ENCODE measurements at regions not wholly inside any gene's neighbourhood (a gene's known extent, or its start where the extent isn't known, plus 50 kb on each side); places are given as distances from the start of the nearest gene placed in this dataset.

DNA sequence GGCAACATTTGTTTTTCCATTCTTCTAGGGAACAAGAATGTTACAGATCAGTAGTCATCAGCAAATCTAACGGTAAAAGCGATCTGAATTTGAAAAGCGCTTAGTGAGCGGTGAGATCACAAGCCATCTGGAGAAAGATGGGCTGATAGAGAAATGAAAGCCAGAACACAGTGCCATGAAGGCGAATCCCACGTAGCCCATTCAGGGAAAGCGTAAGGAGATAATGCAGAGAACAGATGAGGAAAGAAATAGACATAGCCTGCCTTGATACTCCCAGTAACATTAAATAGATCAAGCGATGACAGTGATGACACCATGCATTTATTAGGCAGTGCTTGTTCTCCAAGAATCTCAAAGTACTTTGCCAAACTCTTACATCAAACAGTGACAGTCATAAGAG lies 183.1 kb upstream of the PSMD7 start:
- DNase-seq (ENCODE audit: extremely low spot score): no peak
- no peak for TF ChIP-seq ZNF384 (IDR thresholded peaks at IDR 0.05)
- no peak for TF ChIP-seq CTBP1 (IDR thresholded peaks at IDR 0.05; ENCODE audit: borderline replicate concordance)
- TF ChIP-seq SP1 (IDR thresholded peaks at IDR 0.05): no peak
- TF ChIP-seq TARDBP (IDR thresholded peaks at IDR 0.05): no peak
- TF ChIP-seq HDGF (IDR thresholded peaks at IDR 0.05; ENCODE audit: borderline replicate concordance): no peak
- TF ChIP-seq FOXM1 (IDR thresholded peaks at IDR 0.05; ENCODE audit: borderline replicate concordance): no peak
- no peak for TF ChIP-seq L3MBTL2 (conservative IDR thresholded peaks at IDR 0.05)
- TF ChIP-seq NFRKB (IDR thresholded peaks at IDR 0.05): no peak
- no peak for TF ChIP-seq BHLHE40 (IDR thresholded peaks at IDR 0.05; ENCODE audit: borderline replicate concordance)
- TF ChIP-seq SUZ12 (IDR thresholded peaks at IDR 0.05): no peak
- no peak for TF ChIP-seq LEF1 (IDR thresholded peaks at IDR 0.05; ENCODE audit: borderline replicate concordance)
- no peak for TF ChIP-seq FOXA1 (IDR thresholded peaks at IDR 0.05)
- TF ChIP-seq ARNT (IDR thresholded peaks at IDR 0.05): no peak
- no peak for TF ChIP-seq PKNOX1 (IDR thresholded peaks at IDR 0.05)
- TF ChIP-seq ELF4 (IDR thresholded peaks at IDR 0.05): no peak
- TF ChIP-seq FOXK2 (IDR thresholded peaks at IDR 0.05): no peak
- ChIA-PET POLR2A (no interaction called here), CTCF (no interaction called here)

DNA sequence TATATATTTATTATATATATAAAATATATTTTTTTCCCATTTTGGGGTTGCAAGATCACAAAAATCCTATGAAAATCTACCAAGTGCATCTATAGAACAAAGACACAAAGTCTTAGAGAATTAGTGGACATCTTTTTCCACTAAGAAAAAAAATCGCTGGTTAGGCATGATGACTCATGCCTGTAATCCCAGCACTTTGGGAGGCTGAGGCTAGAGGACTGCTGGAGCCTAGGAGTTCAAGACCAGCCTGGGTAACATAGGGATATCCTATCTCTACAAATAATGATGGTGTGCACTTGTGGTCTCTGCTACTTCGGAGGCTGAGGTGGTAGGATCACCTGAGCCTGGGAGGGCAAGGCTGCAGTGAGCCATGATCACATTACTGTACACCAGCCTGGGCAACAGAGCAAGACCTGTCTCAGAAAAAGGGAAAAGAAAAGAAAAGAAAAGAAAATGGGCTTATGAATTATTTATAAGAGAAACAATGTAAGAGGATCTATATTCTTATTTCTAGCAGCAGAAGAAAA lies 185.1 kb upstream of the PSMD7 start:
- CTCF ChIA-PET: no interaction called here
- no peak for TF ChIP-seq SUZ12 (IDR thresholded peaks at IDR 0.05)
- TF ChIP-seq L3MBTL2 (conservative IDR thresholded peaks at IDR 0.05): no peak
- no peak for TF ChIP-seq BHLHE40 (IDR thresholded peaks at IDR 0.05; ENCODE audit: borderline replicate concordance)
- TF ChIP-seq ELF4 (IDR thresholded peaks at IDR 0.05): no peak
- TF ChIP-seq CTBP1 (IDR thresholded peaks at IDR 0.05; ENCODE audit: borderline replicate concordance): no peak
- TF ChIP-seq FOXM1 (IDR thresholded peaks at IDR 0.05; ENCODE audit: borderline replicate concordance): no peak
- TF ChIP-seq LEF1 (IDR thresholded peaks at IDR 0.05; ENCODE audit: borderline replicate concordance): no peak
- no peak for TF ChIP-seq FOXK2 (IDR thresholded peaks at IDR 0.05)
- TF ChIP-seq SP1 (IDR thresholded peaks at IDR 0.05): no peak
- no peak for TF ChIP-seq NFRKB (IDR thresholded peaks at IDR 0.05)
- no peak for TF ChIP-seq HDGF (IDR thresholded peaks at IDR 0.05; ENCODE audit: borderline replicate concordance)
- POLR2A ChIA-PET: no interaction called here
- no peak for DNase-seq (ENCODE audit: extremely low spot score)

- ChIA-PET POLR2A (no interaction called here), CTCF (interaction anchor here (0.6 to 1.1 kb wide), 5 partner anchors 10 to 224 kb away, joined by 3 to 4 read pairs (median 3); no protein-coding TSS in a partner anchor)
- TF ChIP-seq FOXM1 (IDR thresholded peaks at IDR 0.05; ENCODE audit: borderline replicate concordance) (no peak), HDGF (IDR thresholded peaks at IDR 0.05; ENCODE audit: borderline replicate concordance) (no peak), PKNOX1 (IDR thresholded peaks at IDR 0.05) (no peak)
- DNase-seq (ENCODE audit: extremely low spot score): peak; percentile 57
Measured at GRCh38 chr16:74107795-74108610, 188.6 kb upstream of the PSMD7 start.

DNA sequence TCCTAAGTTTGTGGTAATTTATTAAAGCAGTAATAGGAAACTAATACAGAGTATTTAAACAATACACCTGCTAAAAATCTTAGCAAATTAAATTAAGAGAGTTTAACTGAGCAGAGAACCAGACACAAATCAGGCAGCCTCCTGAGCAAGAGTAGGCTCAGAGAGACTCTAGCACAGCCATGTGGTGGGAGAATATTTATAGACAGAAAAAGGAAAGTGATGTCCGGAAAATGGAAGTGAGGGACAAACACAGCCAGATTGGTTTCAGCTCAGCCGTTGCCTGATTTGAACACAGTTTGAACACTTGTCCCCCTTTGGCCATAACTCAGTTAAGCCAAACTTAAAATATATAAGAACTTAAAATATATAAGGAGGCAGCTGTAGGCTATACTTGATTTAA lies 192.6 kb upstream of the PSMD7 start:
- ChIA-PET CTCF (no interaction called here), POLR2A (no interaction called here)
- no peak for DNase-seq (ENCODE audit: extremely low spot score)
- no peak for TF ChIP-seq CTBP1 (IDR thresholded peaks at IDR 0.05; ENCODE audit: borderline replicate concordance)
- no peak for TF ChIP-seq PKNOX1 (IDR thresholded peaks at IDR 0.05)
- TF ChIP-seq FOXM1 (IDR thresholded peaks at IDR 0.05; ENCODE audit: borderline replicate concordance): no peak
- no peak for TF ChIP-seq LEF1 (IDR thresholded peaks at IDR 0.05; ENCODE audit: borderline replicate concordance)
- no peak for TF ChIP-seq FOXA1 (IDR thresholded peaks at IDR 0.05)
- no peak for TF ChIP-seq ELF4 (IDR thresholded peaks at IDR 0.05)
- no peak for TF ChIP-seq NFRKB (IDR thresholded peaks at IDR 0.05)
- no peak for TF ChIP-seq BHLHE40 (IDR thresholded peaks at IDR 0.05; ENCODE audit: borderline replicate concordance)
- TF ChIP-seq SP1 (IDR thresholded peaks at IDR 0.05): no peak
- no peak for TF ChIP-seq TARDBP (IDR thresholded peaks at IDR 0.05)
- TF ChIP-seq ZNF384 (IDR thresholded peaks at IDR 0.05): no peak

DNA sequence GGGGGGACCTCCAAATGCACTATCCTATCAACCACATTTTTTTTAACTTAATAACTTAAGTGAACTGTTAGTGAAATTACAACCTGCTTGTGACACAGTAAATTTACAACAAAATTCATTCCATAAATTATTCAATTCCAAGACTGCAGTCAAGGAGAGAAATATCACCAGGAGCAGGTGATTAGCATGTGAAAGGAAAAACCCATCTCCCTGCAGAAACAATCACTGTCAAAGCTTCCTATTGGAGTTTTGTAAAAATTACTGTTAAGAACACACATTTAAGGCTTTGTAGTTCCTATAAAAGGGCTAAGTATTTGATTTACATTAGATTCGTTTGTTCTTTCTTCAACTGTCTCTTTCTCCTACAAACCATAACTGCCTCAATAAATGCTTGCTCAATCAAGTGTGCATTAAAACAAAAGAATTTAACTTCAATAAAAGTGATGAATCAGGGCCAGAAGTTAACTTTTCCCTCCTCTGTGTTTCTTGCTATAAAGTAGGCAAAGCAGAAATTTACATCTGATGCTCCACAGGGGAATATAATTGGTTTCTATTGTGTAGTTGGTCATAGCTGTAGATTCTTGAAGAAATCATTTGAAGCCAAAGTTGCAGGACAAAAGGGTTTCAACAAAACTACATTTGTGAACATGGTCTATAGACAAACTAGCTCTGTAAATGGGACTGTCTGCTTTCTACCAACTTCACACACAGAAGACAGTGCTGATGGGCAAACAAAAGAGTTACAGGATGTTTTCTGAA lies 195.1 kb upstream of the PSMD7 start:
- CTCF ChIA-PET: no interaction called here
- POLR2A ChIA-PET: no interaction called here
- TF ChIP-seq TARDBP (IDR thresholded peaks at IDR 0.05) (no peak), SP1 (IDR thresholded peaks at IDR 0.05) (no peak), L3MBTL2 (conservative IDR thresholded peaks at IDR 0.05) (no peak), FOXM1 (IDR thresholded peaks at IDR 0.05; ENCODE audit: borderline replicate concordance) (no peak), FOXK2 (IDR thresholded peaks at IDR 0.05) (no peak), ELF4 (IDR thresholded peaks at IDR 0.05) (no peak), NFRKB (IDR thresholded peaks at IDR 0.05) (no peak), HDGF (IDR thresholded peaks at IDR 0.05; ENCODE audit: borderline replicate concordance) (no peak)
- DNase-seq (ENCODE audit: extremely low spot score): no peak

All from HEK293T (cell line).